ENCODE measurements at regions not wholly inside any gene's neighbourhood (a gene's known extent, or its start where the extent isn't known, plus 50 kb on each side); places are given as distances from the start of the nearest gene placed in this dataset.

DNA sequence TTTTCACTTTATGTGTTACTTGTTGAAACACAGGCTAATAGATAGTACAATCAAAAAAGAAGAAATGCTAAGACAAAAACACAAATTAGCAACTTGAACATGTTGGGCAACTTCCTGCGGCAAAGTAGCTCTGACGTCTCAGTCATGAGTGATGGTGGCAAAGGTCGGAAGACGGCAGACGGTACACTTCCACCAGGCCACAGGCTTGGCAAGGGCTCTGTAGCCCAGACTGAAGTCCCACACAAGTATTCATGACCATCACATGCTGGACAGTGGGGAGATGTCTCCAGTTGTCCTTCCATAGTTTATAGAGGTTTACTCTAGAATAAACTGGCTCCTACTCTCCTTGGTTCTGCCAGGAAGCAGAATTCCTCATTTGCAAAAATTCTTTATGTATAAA is 831.3 kb downstream of the MTRR start:
- no peak for DNase-seq (ENCODE audit: low spot score in 2 of 2, unreplicated experiment in 2 of 2)
- no peaks in the 10 kb centered on the region for H3K36me3 Mint-ChIP-seq
- H3K27ac Mint-ChIP-seq: no peak overlapping the region
- no peak overlapping the region for H3K4me3 Mint-ChIP-seq
- peaks cover 4% of the 10 kb centered on the region for H3K9me3 Mint-ChIP-seq
- H3K27me3 Mint-ChIP-seq (ENCODE audit: low read depth): peaks cover 4% of the 10 kb centered on the region
- H3K4me1 Mint-ChIP-seq: no peaks in the 10 kb centered on the region
- TF ChIP-seq, protein P1, sequence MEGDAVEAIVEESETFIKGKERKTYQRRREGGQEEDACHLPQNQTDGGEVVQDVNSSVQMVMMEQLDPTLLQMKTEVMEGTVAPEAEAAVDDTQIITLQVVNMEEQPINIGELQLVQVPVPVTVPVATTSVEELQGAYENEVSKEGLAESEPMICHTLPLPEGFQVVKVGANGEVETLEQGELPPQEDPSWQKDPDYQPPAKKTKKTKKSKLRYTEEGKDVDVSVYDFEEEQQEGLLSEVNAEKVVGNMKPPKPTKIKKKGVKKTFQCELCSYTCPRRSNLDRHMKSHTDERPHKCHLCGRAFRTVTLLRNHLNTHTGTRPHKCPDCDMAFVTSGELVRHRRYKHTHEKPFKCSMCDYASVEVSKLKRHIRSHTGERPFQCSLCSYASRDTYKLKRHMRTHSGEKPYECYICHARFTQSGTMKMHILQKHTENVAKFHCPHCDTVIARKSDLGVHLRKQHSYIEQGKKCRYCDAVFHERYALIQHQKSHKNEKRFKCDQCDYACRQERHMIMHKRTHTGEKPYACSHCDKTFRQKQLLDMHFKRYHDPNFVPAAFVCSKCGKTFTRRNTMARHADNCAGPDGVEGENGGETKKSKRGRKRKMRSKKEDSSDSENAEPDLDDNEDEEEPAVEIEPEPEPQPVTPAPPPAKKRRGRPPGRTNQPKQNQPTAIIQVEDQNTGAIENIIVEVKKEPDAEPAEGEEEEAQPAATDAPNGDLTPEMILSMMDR (IDR thresholded peaks at IDR 0.05; ENCODE audit: unreplicated experiment): no peak

- Mint-ChIP-seq H3K27ac (no peak overlapping the region), H3K4me1 (no peaks in the 10 kb centered on the region), H3K27me3 (ENCODE audit: low read depth) (peaks cover 1% of the 10 kb centered on the region), H3K4me3 (no peak overlapping the region), H3K36me3 (no peaks in the 10 kb centered on the region), H3K9me3 (peaks cover 4% of the 10 kb centered on the region)
- TF ChIP-seq, protein P1 (IDR thresholded peaks at IDR 0.05; ENCODE audit: unreplicated experiment): no peak
- DNase-seq (ENCODE audit: low spot score in 2 of 2, unreplicated experiment in 2 of 2): no peak
Measured at GRCh38 chr5:8700671-8701070, 831.7 kb downstream of the MTRR start.

- H3K27ac Mint-ChIP-seq: no peak overlapping the region
- no peaks in the 10 kb centered on the region for H3K27me3 Mint-ChIP-seq (ENCODE audit: low read depth)
- no peak overlapping the region for H3K4me3 Mint-ChIP-seq
- H3K36me3 Mint-ChIP-seq: no peaks in the 10 kb centered on the region
- TF ChIP-seq, protein P1 (IDR thresholded peaks at IDR 0.05; ENCODE audit: unreplicated experiment): no peak
- peaks cover 4% of the 10 kb centered on the region for H3K9me3 Mint-ChIP-seq
- no peak for DNase-seq (ENCODE audit: low spot score in 2 of 2, unreplicated experiment in 2 of 2)
- no peaks in the 10 kb centered on the region for H3K4me1 Mint-ChIP-seq
Measured at GRCh38 chr5:8701251-8701650, 832.3 kb downstream of the MTRR start.

GRCh38 chr5:8710426-8710930 is 835.4 kb downstream of the SEMA5A start:
- TF ChIP-seq, protein P1 (IDR thresholded peaks at IDR 0.05; ENCODE audit: unreplicated experiment): no peak
- H3K27ac Mint-ChIP-seq: no peak overlapping the region
- H3K4me3 Mint-ChIP-seq: no peak overlapping the region
- H3K36me3 Mint-ChIP-seq: no peaks in the 10 kb centered on the region
- no peaks in the 10 kb centered on the region for H3K4me1 Mint-ChIP-seq
- no peak for DNase-seq (ENCODE audit: low spot score in 2 of 2, unreplicated experiment in 2 of 2)
- H3K9me3 Mint-ChIP-seq: peaks cover 3% of the 10 kb centered on the region
- H3K27me3 Mint-ChIP-seq (ENCODE audit: low read depth): no peaks in the 10 kb centered on the region

- Mint-ChIP-seq H3K36me3 (no peaks in the 10 kb centered on the region), H3K27me3 (ENCODE audit: low read depth) (no peaks in the 10 kb centered on the region), H3K4me3 (no peak overlapping the region), H3K27ac (no peak overlapping the region), H3K4me1 (no peaks in the 10 kb centered on the region), H3K9me3 (no peaks in the 10 kb centered on the region)
- TF ChIP-seq, protein P1 (IDR thresholded peaks at IDR 0.05; ENCODE audit: unreplicated experiment): no peak
- DNase-seq (ENCODE audit: low spot score in 2 of 2, unreplicated experiment in 2 of 2): no peak
Measured at GRCh38 chr5:8714198-8714597, 831.7 kb downstream of the SEMA5A start.

- H3K4me3 Mint-ChIP-seq: no peak overlapping the region
- no peaks in the 10 kb centered on the region for H3K9me3 Mint-ChIP-seq
- TF ChIP-seq, protein P1 (IDR thresholded peaks at IDR 0.05; ENCODE audit: unreplicated experiment): no peak
- no peaks in the 10 kb centered on the region for H3K36me3 Mint-ChIP-seq
- no peak overlapping the region for H3K27ac Mint-ChIP-seq
- no peaks in the 10 kb centered on the region for H3K4me1 Mint-ChIP-seq
- DNase-seq (ENCODE audit: low spot score in 2 of 2, unreplicated experiment in 2 of 2): no peak
- H3K27me3 Mint-ChIP-seq (ENCODE audit: low read depth): no peaks in the 10 kb centered on the region
Measured at GRCh38 chr5:8714861-8715260, 831.0 kb downstream of the SEMA5A start.
